GM12891 (cell line): ENCODE measurements at regions not wholly inside any gene's neighbourhood (a gene's known extent, or its start where the extent isn't known, plus 50 kb on each side); places are given as distances from the start of the nearest gene placed in this dataset.

Experiments used
- POLR2A ChIP-seq: IDR thresholded peaks from 2 replicates; pipeline ENCODE4 v1.6.1; 2011; ENCODE audit warnings: low read depth, low read length, control low read depth
- POLR2AphosphoS5 ChIP-seq: IDR thresholded peaks from 2 replicates; pipeline ENCODE4 v1.6.1; 2011; ENCODE audit warnings: low read depth, low read length, control low read depth

DNA sequence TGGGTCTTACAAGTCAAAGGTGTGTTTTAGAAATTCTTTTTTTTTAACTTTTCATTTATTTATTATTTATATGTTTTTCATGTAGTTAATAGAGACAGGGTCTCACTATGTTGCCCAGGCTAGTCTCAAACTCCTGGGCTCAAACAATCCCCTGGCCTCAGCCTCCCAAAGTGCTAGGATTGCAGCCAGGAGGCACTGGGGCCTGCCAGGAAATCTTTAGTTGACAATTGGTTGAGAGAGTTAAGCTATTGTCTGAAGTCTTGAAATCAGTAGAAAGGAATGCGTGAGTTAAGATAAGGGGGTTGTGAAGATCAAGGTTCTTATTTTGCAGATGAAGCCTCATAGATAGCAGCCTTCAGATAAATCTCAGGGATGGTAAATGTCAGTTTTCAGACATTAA lies 245.4 kb upstream of the GALNT17 start:
- TF ChIP-seq POLR2AphosphoS5 = no peak
- TF ChIP-seq POLR2A = no peak
